A549 (cell line): ENCODE measurements at regions not wholly inside any gene's neighbourhood (a gene's known extent, or its start where the extent isn't known, plus 50 kb on each side); places are given as distances from the start of the nearest gene placed in this dataset.

ENCODE experiments used
- ATAC-seq, 2 experiments: fragments of 200-7000 bp in 1 of 2; fragments of >200 bp in 1 of 2; cut with Nextera tagmentation in 1 of 2; cut with Tn5 transposase in 1 of 2; 3 replicates each; pipeline versions ENCODE4 v1.8.0 to v1.9.1; 2018 to 2020; ENCODE audit warnings: mild to moderate bottlenecking in 1 of 2, moderate library complexity in 1 of 2
- CTCF ChIA-PET: fragments of 300-600 bp; sonication (Branson Sonifier 250); formaldehyde crosslinking; extraction: SDS; loops from one replicate; lab custom pipeline; 2021; ENCODE audit warnings: antibody characterized with exemption, inconsistent platforms; lab: Yijun Ruan, JAX
- POLR2A ChIA-PET: fragments of 350-600 bp; formaldehyde crosslinking; extraction: SDS; loops from one replicate; lab custom pipeline; 2021; ENCODE audit warnings: antibody characterized with exemption, inconsistent platforms; lab: Yijun Ruan, JAX
- DNase-seq, 2 experiments: peaks; one replicate each; pipeline versions ENCODE4 v3.0.0 to v3.0.0-alpha.2; 2011 to 2016; ENCODE audit warnings: low read depth in 1 of 2, low spot score in 1 of 2
- FAIRE-seq: peaks from 2 replicates; lab custom pipeline; 2011; peaks lifted over from hg19 to GRCh38; lab: Jason Lieb, UNC
- H3K27ac ChIP-seq, 2 experiments: fragments of >200 bp; sonication (Bioruptor Twin); formaldehyde crosslinking; 3 replicates each; pipeline ENCODE4 v1.5.1; 2016 to 2017
- H3K4me1 ChIP-seq: fragments of >200 bp; sonication (Bioruptor Twin); formaldehyde crosslinking; 3 replicates; pipeline ENCODE4 v1.6.1; 2016
- H3K4me2 ChIP-seq: fragments of >200 bp; sonication (Bioruptor Twin); formaldehyde crosslinking; 3 replicates; pipeline ENCODE4 v1.6.1; 2016
- H3K4me3 ChIP-seq: fragments of >200 bp; sonication (Bioruptor Twin); formaldehyde crosslinking; 3 replicates; pipeline ENCODE4 v1.5.1; 2016
- H3K9me3 ChIP-seq: fragments of >200 bp; sonication (Bioruptor Twin); formaldehyde crosslinking; 3 replicates; pipeline ENCODE4 v1.6.1; 2016
- CBX8 ChIP-seq: fragments of 200-600 bp; sonication (generic); IDR thresholded peaks from 2 replicates; pipeline ENCODE4 v1.6.1; 2016
- CEBPB ChIP-seq, 2 experiments: fragments of >200 bp in 1 of 2; sonication (Bioruptor Twin) in 1 of 2; formaldehyde crosslinking in 1 of 2; IDR thresholded peaks; 2 replicates each; pipeline ENCODE4 v1.6.1; 2012 to 2016
- CTCF ChIP-seq: fragments of >200 bp; sonication (Bioruptor Twin); formaldehyde crosslinking; IDR thresholded peaks from 3 replicates; pipeline ENCODE4 v1.5.1; 2016
- E2F6 ChIP-seq: IDR thresholded peaks from 2 replicates; pipeline ENCODE4 v1.6.1; 2012; ENCODE audit warnings: low read depth, borderline replicate concordance
- FOXS1 ChIP-seq: fragments of 250-450 bp; sonication (Bioruptor Pico); IDR thresholded peaks from 2 replicates; pipeline ENCODE4 v1.5.0; 2020; ENCODE audit warnings: mild to moderate bottlenecking, moderate library complexity
- JUN ChIP-seq, 2 experiments: fragments of >200 bp; sonication (Bioruptor Twin); formaldehyde crosslinking; IDR thresholded peaks; 2 replicates in 1 of 2; 3 replicates in 1 of 2; pipeline ENCODE4 v1.6.1; 2016 to 2017
- MYC ChIP-seq: IDR thresholded peaks from 2 replicates; pipeline ENCODE4 v1.6.1; 2012; ENCODE audit warnings: mild to moderate bottlenecking, inconsistent platforms, low read length, improper control_type of control experiment, borderline replicate concordance
- NFE2L2 ChIP-seq: fragments of 150-350 bp; conservative IDR thresholded peaks from 2 replicates; pipeline ENCODE4 v1.6.1; 2014; ENCODE audit warnings: low read length
- PHF8 ChIP-seq: fragments of 200-600 bp; sonication (generic); IDR thresholded peaks from 2 replicates; pipeline ENCODE4 v1.6.1; 2016; ENCODE audit warnings: low read depth, mild to moderate bottlenecking, antibody characterized with exemption, moderate library complexity, borderline replicate concordance
- POLR2A ChIP-seq: IDR thresholded peaks from 2 replicates; pipeline ENCODE4 v1.6.1; 2012; ENCODE audit warnings: mild to moderate bottlenecking, low read length
- POLR2AphosphoS2 ChIP-seq: conservative IDR thresholded peaks from 2 replicates; pipeline ENCODE4 v1.6.1; 2012; ENCODE audit warnings: low read length, improper control_type of control experiment, inconsistent platforms
- RNF2 ChIP-seq: fragments of 200-600 bp; sonication (generic); IDR thresholded peaks from 2 replicates; pipeline ENCODE4 v1.6.1; 2016; ENCODE audit warnings: low read depth, mild to moderate bottlenecking, antibody characterized with exemption, moderate library complexity, borderline replicate concordance
- USF2 ChIP-seq: fragments of 450-650 bp; IDR thresholded peaks from 2 replicates; pipeline ENCODE4 v1.6.1; 2014; ENCODE audit warnings: antibody characterized with exemption
- ZFP36 ChIP-seq: fragments of 450-650 bp; IDR thresholded peaks from 2 replicates; pipeline ENCODE4 v1.6.1; 2014; ENCODE audit warnings: borderline replicate concordance; ENCODE audit not compliant: partially characterized antibody
- WGBS: methylation state at CpG from one replicate; pipeline ENCODE4 v1.1.6; 2017; ENCODE audit errors: missing lambda C conversion rate; 5-methylcytosine and 5-hydroxymethylcytosine counted together
- TF ChIP-seq, protein P1 (sequence below): fragments of >200 bp; sonication (Bioruptor Twin); formaldehyde crosslinking; IDR thresholded peaks from 2 replicates; pipeline ENCODE4 v1.6.1; 2016
- TF ChIP-seq, protein P2 (sequence below): fragments of 250-450 bp; sonication (Bioruptor Pico); IDR thresholded peaks from 2 replicates; pipeline ENCODE4 v1.5.0; 2020; ENCODE audit warnings: low read depth, mild to moderate bottlenecking, moderate library complexity

- Histone ChIP-seq H3K4me3 (no peak overlapping the region), H3K4me2 (no peak overlapping the region), H3K4me1 (no peaks in the 10 kb centered on the region), H3K9me3 (no peaks in the 10 kb centered on the region), H3K27ac (no peak overlapping the region)
- ATAC-seq (no peak), DNase-seq (no peak), FAIRE-seq (no peak)
- WGBS, result 36% methylated on average over 6 of the region's 6 CpGs
- no peak for TF ChIP-seq ZFP36
- no peak for TF ChIP-seq PHF8
- TF ChIP-seq CBX8, result no peak
- TF ChIP-seq CTCF, result no peak
- no peak for TF ChIP-seq POLR2AphosphoS2
- CTCF ChIA-PET, result interaction anchor here (0.6 kb wide), 1 partner anchor 624 kb away, joined by 3 read pairs; no protein-coding TSS in a partner anchor
- POLR2A ChIA-PET, result no interaction called here
Measured at GRCh38 chr20:48407710-48408109, 420.1 kb downstream of the PREX1 start.

GRCh38 chr20:48406912-48407340 is 420.9 kb downstream of the PREX1 start:
- TF ChIP-seq, protein P1, sequence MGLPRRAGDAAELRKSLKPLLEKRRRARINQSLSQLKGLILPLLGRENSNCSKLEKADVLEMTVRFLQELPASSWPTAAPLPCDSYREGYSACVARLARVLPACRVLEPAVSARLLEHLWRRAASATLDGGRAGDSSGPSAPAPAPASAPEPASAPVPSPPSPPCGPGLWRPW, result no peak
- no peak for TF ChIP-seq JUN (IDR thresholded peaks at IDR 0.05)
- TF ChIP-seq FOXS1 (CRISPR knock-in tag), result no peak
- TF ChIP-seq POLR2A, result no peak
- TF ChIP-seq E2F6, result no peak
- TF ChIP-seq RNF2, result no peak
- TF ChIP-seq ZFP36, result no peak
- TF ChIP-seq USF2, result no peak
- CTCF ChIA-PET, result interaction anchor here (1.0 kb wide), 1 partner anchor 214 kb away, joined by 5 read pairs; no protein-coding TSS in a partner anchor
- H3K4me1 ChIP-seq, result no peaks in the 10 kb centered on the region
- WGBS, result 55% methylated on average over 5 of the region's 5 CpGs
- POLR2A ChIA-PET, result no interaction called here
- DNase-seq (no peak), FAIRE-seq (no peak), ATAC-seq (no peak)
- no peaks in the 10 kb centered on the region for H3K9me3 ChIP-seq
- H3K4me3 ChIP-seq, result no peak overlapping the region
- H3K4me2 ChIP-seq, result no peak overlapping the region
- H3K27ac ChIP-seq, result no peak overlapping the region

GRCh38 chr20:48406498-48406897 is 421.3 kb downstream of the PREX1 start:
- 43% methylated on average over 4 of the region's 4 CpGs for WGBS
- no peak for DNase-seq
- Histone ChIP-seq H3K4me2 (no peak overlapping the region), H3K9me3 (no peaks in the 10 kb centered on the region), H3K4me3 (no peak overlapping the region), H3K27ac (no peak overlapping the region), H3K4me1 (no peaks in the 10 kb centered on the region)
- no peak for TF ChIP-seq PHF8
- TF ChIP-seq, protein P1, result no peak
- no peak for TF ChIP-seq RNF2
- no peak for TF ChIP-seq POLR2AphosphoS2
- no peak for TF ChIP-seq CEBPB (IDR thresholded peaks at IDR 0.05)
- TF ChIP-seq, protein P2, sequence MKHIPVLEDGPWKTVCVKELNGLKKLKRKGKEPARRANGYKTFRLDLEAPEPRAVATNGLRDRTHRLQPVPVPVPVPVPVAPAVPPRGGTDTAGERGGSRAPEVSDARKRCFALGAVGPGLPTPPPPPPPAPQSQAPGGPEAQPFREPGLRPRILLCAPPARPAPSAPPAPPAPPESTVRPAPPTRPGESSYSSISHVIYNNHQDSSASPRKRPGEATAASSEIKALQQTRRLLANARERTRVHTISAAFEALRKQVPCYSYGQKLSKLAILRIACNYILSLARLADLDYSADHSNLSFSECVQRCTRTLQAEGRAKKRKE (CRISPR knock-in tag), result no peak
- TF ChIP-seq MYC, result no peak
- no peak for TF ChIP-seq NFE2L2
- POLR2A ChIA-PET, result no interaction called here
- FAIRE-seq, result no peak
- CTCF ChIA-PET, result interaction anchor here (1.0 kb wide), 1 partner anchor 214 kb away, joined by 5 read pairs; no protein-coding TSS in a partner anchor
- no peak for ATAC-seq
